ENCODE measurements at regions not wholly inside any gene's neighbourhood (a gene's known extent, or its start where the extent isn't known, plus 50 kb on each side); places are given as distances from the start of the nearest gene placed in this dataset.

- TF ChIP-seq, protein P1, sequence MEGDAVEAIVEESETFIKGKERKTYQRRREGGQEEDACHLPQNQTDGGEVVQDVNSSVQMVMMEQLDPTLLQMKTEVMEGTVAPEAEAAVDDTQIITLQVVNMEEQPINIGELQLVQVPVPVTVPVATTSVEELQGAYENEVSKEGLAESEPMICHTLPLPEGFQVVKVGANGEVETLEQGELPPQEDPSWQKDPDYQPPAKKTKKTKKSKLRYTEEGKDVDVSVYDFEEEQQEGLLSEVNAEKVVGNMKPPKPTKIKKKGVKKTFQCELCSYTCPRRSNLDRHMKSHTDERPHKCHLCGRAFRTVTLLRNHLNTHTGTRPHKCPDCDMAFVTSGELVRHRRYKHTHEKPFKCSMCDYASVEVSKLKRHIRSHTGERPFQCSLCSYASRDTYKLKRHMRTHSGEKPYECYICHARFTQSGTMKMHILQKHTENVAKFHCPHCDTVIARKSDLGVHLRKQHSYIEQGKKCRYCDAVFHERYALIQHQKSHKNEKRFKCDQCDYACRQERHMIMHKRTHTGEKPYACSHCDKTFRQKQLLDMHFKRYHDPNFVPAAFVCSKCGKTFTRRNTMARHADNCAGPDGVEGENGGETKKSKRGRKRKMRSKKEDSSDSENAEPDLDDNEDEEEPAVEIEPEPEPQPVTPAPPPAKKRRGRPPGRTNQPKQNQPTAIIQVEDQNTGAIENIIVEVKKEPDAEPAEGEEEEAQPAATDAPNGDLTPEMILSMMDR (IDR thresholded peaks at IDR 0.05), result no peak
- TF ChIP-seq ZFX (IDR thresholded peaks at IDR 0.05; ENCODE audit: borderline replicate concordance), result no peak
Observed at GRCh38 chr11:13183826-13184196, 93.8 kb upstream of the BMAL1 start.

Data from 22Rv1 (cell line).